ENCODE measurements at regions not wholly inside any gene's neighbourhood (a gene's known extent, or its start where the extent isn't known, plus 50 kb on each side); places are given as distances from the start of the nearest gene placed in this dataset.

DNA sequence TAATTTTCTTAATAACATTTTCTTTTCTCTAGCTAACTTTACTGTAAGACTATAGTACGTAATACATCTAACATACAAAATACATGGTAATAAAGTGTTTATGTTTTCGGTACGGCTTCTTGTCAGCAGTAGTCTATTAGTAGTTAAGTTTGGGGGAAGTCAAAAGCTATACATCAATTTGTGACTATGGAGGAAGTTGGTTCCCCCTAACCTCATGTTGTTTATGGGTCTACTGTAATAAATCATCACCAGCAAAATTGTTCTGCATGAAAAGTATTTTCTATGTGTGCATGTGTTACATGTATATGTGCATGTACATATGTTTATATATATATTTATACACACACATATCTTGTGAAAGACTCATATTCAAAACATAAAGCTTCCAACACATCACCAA lies 303.0 kb downstream of the TRIB2 start:
- DNase-seq, result no peak

DNA sequence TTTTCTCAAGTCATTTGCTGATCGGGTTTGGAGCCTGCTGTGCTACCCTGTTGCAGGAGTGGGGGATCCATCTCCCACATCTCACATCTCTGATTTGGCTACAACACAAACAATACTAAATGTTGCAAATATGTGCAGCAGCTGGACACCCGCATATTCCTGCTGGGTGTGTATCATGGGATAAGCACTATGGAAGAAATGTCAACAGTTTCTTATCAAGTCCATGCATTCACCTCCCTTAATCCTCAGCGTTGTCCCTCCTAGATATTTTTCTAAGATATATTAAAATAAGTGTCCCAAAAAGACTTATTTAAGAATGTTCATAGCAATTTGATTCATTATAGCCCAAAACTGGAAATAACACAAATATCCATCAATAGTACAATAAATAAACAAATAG lies 303.7 kb downstream of the TRIB2 start:
- no peak for DNase-seq

DNA sequence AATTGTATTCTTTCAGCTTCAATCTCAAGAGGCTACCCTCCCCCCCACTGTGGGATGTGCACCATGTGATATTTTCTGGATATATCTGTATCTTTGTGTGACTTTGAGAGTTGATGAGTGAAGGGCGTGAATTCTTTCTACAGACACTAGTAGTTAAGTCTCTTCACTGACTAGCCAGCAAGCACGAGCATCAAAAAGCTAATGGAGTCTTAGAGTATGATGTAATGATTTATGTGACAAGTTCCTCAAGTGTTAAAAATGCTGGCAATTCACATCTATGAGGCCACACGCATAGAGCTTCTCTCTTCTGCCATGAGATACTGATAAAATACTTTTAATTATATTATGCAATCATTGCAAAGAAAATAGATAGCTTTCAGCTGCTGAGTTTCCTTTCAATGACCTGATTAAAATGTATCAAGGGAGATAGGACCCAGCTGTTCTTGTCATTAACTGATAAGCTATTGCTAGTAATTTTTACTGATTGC lies 304.8 kb downstream of the TRIB2 start:
- no peak for DNase-seq

DNA sequence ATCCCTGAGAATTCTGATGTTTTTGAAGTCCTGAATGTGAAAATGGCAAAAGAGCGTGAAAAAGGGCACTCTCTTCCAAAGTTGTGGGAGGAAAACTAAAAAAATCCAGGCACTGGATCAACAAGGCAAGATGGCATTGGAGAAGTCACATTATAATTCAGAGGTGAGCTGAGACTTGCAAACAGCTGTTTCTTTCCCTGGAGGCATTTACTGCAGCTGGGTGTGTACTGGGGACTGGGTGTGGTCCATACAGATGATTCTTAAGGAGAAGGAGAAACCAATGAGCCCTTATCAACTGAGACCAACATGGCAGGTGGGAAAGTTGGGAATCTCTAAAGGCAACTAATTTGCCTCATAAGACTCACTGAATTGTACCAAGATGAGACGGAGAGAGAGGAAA lies 313.9 kb downstream of the TRIB2 start:
- no peak for DNase-seq

DNA sequence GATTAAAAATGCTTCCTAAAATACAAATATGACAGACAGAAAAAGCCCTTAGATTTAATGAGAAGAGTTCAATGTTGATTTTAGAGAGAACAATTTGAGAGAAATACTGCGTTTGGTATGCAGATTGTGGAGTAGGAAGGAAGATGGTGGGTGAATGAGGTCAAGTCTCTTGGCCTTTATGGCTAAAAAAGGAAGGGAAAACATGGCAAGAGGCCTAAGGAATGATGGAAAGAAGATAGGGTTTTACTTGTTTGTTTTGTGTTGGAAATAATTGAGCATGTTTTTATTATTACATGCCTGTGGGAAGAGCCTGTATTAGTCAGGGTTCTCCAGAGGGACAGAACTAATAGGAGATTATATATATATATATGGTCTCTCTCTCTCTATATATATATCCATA lies 318.1 kb downstream of the TRIB2 start:
- DNase-seq, result no peak

DNA sequence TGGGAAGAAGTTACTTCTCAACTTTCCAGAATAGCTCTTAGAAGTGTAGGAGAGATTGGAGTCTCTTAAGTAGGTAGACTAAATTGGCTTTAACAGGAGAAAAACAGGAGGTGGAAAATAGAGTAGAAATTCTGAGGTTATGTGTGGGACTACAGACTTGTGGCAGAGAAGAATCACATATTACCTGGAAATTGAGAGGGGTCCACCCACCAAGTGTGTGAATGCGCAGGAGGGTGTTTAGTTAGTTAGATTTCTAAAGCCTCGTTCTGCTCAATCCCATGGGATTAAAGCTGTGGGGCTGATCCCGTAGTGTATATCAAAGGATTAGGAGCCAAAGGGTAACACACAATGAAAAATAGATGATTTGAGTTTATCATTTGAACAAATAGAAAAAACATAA lies 319.1 kb downstream of the TRIB2 start:
- no peak for DNase-seq

DNA sequence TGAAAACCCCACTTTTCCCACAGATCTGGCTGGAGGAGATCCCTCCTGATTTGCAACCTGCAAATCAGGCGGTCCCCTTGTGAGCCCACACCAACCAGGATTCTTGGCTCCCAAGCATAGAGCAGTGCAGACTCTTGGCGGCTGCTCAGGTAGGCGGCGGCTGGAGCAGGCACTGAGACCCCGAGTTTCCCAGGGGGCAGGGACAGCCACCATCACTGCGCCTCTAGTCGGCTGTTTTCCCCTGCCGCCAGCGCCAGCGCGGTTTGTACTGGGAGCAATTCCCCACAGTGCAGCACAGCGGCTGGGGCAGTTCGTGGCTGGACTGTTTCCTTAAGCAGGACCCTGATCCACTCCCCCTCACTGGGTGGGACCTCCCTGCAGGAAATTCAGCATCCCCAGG lies 323.3 kb downstream of the TRIB2 start:
- no peak for DNase-seq

DNA sequence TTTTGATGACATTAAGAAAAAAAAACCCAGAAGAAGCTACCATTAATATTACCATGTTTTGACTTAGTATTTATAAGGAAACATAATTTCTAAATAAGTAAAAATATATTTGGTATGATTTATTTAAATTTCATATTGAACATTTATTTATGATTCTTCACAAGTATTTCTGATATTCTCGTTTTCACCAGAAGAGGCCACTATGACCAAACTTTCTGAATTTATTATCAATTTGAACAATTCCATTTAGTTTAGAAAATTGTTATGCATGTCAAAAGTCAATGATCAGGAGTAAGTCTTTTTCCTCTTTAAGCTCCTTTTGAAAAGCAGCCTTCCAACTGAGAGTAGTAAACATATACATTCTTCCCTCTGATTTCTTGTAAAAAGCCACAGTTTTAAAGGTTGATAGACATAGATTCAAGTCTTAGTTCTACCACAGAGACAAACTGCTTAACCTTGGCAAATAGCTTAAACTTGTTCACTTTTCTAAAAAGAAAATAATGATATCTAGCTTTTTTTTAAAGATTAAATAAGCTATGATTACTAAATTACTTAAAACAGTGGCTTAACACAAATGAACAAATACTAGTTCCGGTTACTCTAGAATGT lies 329.9 kb downstream of the TRIB2 start:
- DNase-seq, result no peak

DNA sequence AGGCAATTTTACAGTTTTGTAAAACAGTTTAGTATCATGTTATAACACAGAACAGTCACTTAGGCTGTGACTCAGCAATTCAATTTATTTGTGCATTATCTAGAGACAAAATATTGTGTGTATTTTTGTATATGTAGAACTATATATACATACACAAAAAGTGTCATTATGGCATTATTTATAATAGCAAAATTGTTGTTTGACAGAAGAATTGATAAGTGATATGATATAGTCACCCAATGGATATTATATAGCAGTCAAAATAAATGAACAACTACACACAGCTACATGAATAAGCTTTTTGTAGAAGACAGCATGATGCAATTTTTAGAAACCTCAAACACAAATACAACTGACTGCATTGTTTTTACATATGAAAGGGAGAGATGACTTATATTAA lies 334.0 kb downstream of the TRIB2 start:
- DNase-seq, result no peak

DNA sequence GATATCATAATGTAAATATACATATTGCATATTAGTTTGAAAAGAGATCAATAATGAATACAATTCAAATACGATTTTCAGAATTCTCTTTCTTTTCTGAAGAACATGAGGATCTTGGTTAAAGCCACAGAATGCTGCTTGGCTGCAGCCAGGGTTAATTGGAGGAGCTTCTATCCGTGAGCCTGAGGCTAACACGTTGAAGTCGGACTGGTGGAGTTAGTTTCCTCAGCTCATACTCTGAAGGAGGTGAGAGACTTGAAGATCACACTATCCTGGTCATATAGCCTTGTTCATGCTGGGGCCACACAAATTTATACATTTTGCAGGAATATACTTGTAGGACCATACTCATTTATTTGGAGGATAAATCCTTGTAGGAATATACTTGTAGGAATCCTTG lies 335.8 kb downstream of the TRIB2 start:
- no peak for DNase-seq

DNA sequence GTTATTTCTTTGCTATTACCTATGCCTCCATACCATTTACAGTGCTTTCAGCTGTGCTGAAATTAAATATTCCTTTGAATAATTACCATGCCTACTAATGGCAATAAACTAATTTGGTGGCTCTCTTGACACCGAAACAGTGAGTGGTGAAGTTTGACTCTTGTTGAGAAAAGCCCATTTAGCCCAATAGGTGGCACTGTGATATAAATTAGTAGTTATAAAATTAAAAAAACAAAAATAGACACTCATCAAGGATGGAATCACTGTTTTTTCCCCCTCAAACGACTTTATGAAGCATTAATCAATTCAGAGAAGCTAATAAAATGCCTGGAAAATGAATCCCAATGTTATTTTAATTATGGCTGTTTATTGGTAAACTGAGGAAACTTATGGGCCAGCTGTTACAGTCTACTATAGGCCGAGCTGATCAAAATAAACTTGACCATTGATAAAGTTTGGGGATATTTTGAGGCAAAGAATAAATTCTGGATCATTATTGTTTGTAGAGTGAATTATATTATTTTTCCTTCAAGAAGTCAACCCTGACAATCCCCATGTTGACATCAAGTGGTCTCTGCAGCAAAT lies 339.6 kb downstream of the TRIB2 start:
- DNase-seq, result no peak

DNA sequence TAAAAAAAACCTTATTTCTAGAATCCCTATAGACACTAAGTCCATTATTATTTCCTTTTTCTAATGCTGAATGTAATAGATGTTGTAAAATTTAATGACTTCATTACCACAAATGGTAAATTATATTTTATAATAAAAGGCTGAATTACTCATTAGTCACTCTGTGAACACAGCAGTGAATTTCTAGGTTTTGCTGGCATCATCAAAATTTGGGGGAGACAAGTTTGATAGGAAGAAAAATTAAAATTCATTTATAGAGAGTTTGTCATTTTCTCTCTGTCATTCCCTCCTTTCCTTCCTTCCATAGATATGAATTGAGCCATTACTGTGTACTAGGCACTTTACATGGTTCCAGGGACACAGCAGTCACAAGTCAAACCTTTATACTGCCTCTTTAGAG lies 340.9 kb downstream of the TRIB2 start:
- no peak for DNase-seq

DNA sequence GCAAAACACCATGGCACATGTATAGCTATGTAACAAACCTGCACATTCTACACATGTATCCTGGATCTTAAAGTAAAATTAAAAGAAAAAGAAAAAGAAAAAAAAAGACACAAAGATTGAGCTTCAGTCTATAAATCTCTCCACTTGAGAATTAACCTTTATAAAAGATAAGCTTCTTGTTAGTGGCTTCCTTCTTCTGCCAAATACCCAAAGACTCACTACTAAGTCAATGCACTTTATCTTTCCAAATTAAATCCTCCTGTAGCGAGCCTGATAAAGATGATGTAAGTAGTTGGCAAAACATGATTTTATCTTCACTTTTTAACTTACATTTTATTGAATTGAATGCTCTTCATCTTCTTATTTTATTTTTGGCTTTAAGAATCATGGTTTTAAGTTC lies 349.9 kb downstream of the TRIB2 start:
- no peak for DNase-seq

DNA sequence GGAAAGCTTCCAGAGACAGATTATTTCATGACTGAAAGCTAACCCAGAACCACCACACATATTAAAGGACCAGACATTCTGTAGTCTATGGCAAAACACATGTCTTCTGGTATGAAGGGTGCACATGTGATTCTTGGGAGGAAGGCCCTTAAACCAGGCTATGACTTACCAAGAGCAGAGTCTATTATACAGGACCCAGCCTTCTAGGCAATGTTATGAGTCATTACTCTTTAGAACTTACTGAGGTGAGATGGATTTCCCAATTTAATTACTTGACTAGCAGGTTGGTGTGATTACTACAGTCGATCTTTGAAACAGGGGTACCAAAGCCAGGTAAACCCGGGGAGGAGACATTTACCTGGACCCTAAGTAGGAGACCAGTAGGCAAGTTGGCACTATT lies 350.8 kb downstream of the TRIB2 start:
- DNase-seq, result no peak

DNA sequence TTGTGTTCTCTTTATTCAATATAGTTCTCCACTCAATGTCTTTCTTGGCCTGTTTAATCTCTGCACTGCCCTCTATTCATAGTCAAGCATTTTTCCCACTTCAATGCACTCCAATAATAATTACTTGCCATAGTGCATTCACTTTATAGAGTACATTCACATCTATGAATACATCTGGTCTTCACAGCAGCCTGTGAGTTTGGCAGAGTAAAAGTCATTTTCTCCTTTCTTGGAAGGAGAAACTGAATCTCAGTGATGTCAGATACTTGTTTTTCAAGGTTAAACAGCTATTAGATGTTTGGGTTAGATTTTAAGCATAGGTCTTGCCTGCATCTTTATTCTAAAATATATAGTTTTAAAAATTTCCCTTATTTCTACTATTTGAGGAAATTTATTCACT lies 373.2 kb downstream of the TRIB2 start:
- no peak for DNase-seq

DNA sequence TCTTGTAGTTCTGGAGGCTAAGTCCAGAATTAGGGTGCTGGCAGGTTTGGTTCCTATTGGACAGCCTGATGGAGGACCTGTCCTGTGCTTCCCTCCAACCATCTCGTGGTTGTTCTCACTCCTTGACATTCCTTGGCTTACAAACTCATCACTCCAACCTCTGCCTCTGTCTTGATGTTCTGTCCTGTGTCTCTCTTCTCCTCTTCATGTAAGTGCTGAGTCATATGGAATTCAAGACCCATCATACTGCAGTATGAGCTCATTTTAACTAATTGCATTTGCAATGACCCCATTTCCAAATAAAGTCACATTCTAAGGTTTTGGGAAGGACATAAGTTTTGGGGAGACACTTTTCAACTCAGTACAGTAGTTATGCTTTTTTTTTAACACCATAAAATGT lies 374.7 kb downstream of the TRIB2 start:
- no peak for DNase-seq

DNA sequence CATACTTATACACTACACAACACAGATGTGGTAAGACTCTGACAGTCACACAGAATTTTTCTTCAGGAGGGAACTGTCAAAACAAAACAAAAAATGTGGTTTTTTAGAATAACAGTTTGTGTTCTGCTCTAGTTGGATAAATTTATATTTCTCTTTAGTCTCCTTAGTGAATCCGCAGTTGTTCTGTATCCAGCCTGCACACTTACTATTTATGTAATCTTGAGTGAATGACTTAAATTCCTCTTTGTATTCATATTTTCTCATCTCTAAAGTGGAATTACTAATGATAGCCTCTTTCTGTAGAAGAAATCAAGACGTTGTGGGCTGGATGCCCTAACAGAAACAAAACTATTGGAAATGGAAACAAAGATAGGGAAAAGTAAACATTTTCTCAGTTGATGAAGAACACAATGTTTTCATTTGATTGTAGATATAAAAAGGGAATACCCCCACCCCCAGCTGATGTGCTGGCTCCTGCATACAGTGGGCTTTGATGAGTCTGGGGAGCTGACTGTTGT lies 375.2 kb downstream of the TRIB2 start:
- no peak for DNase-seq

DNA sequence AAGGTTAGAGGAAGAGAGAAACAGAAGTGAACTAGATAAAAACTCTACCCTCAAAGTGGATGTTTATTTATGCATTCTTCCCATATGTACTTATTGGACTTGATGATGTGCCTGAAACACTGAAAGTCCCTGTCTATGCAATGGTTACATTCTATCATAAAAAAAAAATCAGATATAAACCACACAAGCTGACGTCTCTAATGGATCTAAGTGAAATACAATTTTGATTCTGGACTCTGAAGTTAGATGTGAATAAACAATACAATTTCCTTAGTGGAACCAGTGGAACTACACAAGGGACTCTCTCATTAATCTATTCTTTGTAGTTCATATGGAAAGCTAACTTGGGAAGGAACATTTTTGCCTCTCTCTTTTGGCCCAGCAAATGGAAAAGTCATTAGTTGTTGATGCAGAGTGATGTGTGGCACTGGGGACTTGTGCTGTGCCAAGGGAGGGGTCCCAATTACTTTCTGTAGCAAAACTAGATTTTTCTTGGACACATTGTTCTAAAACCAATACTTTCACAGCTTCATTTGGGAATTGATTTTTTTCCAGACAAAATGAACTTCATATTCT lies 376.8 kb downstream of the TRIB2 start:
- no peak for DNase-seq

DNA sequence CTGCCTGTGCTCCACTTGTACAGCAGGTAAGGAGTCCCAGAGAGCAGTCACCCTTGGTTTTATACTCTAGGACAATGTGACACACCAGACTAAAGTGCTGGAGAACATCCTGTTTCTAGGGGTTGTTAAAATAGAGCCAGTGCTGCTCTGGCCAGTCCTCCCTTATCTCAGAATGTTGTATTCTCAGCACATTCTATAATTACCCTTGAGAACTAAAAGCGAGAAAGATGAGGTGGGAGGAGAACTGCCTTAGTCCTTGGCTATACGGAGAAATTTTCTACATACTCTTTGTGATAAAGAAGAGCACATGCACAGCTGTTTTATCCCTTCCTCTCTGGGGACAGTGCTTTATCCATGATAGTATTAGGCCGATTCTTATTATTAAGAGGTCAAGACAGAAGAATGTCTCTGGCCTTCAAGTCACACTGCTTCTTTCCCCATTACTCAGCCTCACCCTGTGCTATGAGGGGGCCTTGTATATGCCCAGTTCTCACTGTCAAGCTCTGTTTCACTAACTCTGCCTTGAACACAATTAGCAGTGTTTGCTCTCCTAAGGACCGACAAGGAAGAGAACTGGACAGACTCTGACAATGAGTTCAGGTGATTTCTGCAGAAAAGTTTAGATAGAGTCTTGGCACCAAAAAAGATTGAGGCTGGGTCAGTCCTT lies 385.8 kb downstream of the TRIB2 start:
- DNase-seq, result no peak

DNA sequence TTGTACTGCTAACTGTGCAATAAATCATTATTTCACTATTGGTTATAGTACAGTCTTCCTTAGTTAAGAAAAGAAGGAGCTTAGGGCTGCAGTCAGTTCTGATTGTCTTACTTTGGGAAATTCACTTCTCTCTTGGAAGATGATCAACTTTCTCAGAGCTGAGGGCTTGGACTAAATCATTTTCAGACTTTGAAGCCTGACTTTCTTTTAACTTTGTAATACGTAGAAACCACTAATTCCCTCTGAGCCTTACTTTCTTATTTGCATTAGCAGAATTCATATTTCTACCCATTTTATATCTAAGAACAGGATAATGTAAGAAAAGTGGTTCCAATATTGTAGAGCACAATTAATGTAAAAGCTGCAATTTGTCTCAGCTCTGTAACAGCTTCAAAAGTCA lies 386.4 kb downstream of the TRIB2 start:
- DNase-seq, result no peak

DNA sequence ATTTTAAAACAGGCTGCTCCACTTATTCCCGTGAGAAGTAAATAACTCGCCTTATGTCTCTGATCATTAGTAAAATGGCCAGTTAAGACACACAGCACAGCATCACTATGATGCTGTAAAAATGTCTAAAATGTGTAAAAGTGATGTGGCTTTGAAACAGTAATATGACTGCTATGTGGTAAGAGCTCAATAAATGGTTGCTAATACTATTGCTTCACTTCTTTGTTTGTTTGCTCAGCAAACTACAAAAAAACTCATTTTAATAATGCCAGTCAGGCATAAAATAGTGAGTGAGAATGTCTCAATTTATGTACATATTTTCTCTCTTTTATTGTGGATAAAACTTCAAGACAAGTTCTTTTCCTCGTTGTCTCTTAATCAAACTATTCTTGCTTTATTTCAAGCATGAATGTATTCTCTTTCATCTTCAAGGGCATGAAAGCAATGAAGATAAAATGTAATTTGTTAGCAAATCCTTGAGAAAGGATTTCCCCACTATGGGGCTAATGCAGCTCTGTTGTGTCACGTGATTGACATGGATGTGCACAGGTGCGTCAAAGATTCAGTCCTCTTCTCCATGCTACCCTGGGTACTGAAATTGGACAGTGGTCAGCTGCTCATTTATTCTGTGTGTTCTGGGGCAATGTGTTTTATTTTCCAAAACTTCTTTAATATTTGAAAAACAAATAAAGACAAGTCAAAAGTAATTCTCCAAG lies 387.2 kb downstream of the TRIB2 start:
- no peak for DNase-seq

DNA sequence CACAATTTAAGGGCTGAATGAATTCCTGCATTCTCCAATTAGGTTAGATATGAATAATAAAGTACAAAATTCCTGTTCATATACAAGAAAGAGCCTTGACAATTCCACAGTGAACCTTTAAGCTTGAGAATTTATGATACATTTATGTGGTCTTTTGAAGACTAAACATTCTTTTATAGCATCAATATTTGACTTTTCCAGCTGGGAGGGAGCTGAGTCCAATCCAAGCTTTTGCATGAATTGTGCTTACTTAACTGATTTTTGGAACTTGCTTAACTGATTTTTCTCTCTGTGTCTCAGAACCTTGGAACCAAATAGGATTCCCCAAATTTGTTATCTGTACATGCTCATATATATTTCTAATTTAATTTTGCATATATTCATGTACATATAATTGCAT lies 388.0 kb downstream of the TRIB2 start:
- DNase-seq, result no peak

DNA sequence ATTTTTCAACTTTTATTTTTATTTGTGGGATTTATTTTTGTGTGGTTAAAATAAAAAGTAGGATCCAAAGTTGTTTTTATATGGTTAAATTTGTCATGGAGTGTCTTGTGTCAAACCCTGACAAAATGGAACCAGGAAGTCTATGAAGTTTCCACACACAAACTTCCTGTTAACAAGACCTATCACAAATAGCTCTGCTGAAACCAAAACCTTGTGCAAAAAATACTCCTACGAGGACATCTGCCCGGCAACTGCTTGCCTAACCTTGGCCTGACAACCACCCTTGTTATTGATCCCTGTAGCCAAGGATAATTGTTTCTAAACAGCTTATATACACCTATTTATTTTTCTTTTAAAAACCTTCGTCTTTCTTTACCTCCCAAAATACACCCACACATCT lies 389.6 kb downstream of the TRIB2 start:
- no peak for DNase-seq

DNA sequence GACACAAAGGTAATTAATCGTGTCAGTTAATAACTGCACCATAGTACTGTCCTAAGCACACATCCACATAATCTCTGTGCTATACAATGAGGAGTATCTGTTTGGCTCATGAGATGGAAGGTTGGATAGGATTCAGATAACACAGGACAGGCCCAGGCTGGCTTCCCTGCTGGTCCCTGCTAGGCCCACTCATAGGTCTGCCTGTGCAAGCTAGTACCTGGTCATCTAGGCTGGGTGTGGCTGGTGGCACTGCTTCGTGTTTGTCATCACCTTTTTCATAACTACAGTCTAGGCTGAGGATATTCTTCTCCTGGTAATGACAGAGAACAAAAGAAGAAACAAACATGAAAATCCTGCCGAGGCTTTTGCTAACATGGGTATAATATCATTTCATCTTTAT lies 392.8 kb downstream of the TRIB2 start:
- DNase-seq, result no peak
